ENCODE measurements at regions not wholly inside any gene's neighbourhood (a gene's known extent, or its start where the extent isn't known, plus 50 kb on each side); places are given as distances from the start of the nearest gene placed in this dataset.

DNA sequence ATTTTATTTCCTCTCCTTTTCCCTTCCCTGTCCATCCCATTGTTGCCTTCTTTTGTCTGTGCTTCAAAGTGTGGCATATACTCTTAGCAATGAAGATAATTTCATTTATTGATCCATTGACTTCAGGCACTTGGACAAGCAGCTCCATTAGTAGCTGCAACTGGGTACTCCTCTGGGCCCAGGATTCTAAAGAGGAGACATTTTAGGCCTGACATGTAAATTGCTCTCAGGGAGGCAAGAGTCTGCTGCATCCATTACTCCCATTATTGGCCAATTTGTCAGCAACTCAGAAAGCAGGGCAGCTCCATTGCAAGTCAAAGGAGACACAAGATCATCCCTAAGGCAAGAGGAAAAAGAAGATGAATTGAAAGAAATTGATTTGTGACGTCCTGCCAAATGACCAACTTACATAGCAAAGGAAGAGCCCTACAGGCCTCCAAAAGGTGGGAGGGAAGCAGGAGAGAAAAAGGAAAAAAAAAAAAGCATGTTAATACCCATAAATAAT is 1094.1 kb upstream of the FLRT2 start:
- TF ChIP-seq POLR2AphosphoS5 (IDR thresholded peaks at IDR 0.05; ENCODE audit: low read depth, low read length) = no peak
- no peak for TF ChIP-seq SIN3A (IDR thresholded peaks at IDR 0.05; ENCODE audit: borderline replicate concordance, insufficient read depth, low read length)
